ENCODE measurements at regions not wholly inside any gene's neighbourhood (a gene's known extent, or its start where the extent isn't known, plus 50 kb on each side); places are given as distances from the start of the nearest gene placed in this dataset.

GRCh38 chr13:73516731-73517130 lies 457.9 kb downstream of the KLF5 start:
- intact Hi-C loops (cut with DNase I): no loop called here
- TF ChIP-seq, protein P1, sequence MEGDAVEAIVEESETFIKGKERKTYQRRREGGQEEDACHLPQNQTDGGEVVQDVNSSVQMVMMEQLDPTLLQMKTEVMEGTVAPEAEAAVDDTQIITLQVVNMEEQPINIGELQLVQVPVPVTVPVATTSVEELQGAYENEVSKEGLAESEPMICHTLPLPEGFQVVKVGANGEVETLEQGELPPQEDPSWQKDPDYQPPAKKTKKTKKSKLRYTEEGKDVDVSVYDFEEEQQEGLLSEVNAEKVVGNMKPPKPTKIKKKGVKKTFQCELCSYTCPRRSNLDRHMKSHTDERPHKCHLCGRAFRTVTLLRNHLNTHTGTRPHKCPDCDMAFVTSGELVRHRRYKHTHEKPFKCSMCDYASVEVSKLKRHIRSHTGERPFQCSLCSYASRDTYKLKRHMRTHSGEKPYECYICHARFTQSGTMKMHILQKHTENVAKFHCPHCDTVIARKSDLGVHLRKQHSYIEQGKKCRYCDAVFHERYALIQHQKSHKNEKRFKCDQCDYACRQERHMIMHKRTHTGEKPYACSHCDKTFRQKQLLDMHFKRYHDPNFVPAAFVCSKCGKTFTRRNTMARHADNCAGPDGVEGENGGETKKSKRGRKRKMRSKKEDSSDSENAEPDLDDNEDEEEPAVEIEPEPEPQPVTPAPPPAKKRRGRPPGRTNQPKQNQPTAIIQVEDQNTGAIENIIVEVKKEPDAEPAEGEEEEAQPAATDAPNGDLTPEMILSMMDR (IDR thresholded peaks at IDR 0.05): no peak
- no peak for DNase-seq
- no peaks in the 10 kb centered on the region for H3K4me1 ChIP-seq
- H3K9me3 ChIP-seq: no peaks in the 10 kb centered on the region
- H3K9ac ChIP-seq (ENCODE audit: low read depth in 2 of 2, low read length in 2 of 2): no peak overlapping the region
- H3K27ac ChIP-seq: no peak overlapping the region
- H3K4me3 ChIP-seq: no peak overlapping the region
- H3K36me3 ChIP-seq: no peaks in the 10 kb centered on the region
- no peaks in the 10 kb centered on the region for H3K27me3 ChIP-seq

- Histone ChIP-seq H3K36me3 (no peaks in the 10 kb centered on the region), H3K4me1 (no peaks in the 10 kb centered on the region), H3K9ac (ENCODE audit: low read depth in 2 of 2, low read length in 2 of 2) (no peak overlapping the region), H3K9me3 (no peaks in the 10 kb centered on the region), H3K4me3 (no peak overlapping the region), H3K27me3 (no peaks in the 10 kb centered on the region), H3K27ac (no peak overlapping the region)
- TF ChIP-seq, protein P1 (IDR thresholded peaks at IDR 0.05): no peak
- intact Hi-C loops (cut with DNase I): no loop called here
- DNase-seq: no peak
Observed at GRCh38 chr13:73514208-73514607, 455.4 kb downstream of the KLF5 start.

DNA sequence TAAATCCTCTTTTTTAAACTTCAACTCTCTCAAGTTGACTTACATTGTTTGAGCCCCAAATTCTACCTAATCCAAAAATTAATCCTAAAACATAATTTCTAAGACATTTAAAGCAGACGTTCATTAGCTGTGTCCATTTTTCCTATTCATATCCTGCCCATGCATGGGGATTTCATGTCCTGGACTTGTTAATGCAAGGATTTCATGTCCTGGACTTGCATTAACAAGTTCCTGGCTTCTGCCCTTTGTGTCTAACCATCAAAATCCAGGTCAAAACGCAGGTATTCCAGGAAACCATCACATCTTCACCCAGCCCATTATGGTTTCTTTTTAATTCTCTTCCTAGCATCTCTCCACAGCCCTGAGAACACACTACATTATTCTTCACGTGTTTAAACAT lies 454.9 kb downstream of the KLF5 start:
- Histone ChIP-seq H3K27ac (no peak overlapping the region), H3K4me1 (no peaks in the 10 kb centered on the region), H3K4me3 (no peak overlapping the region), H3K27me3 (no peaks in the 10 kb centered on the region), H3K36me3 (no peaks in the 10 kb centered on the region), H3K9me3 (no peaks in the 10 kb centered on the region), H3K9ac (ENCODE audit: low read depth in 2 of 2, low read length in 2 of 2) (no peak overlapping the region)
- TF ChIP-seq, protein P1 (IDR thresholded peaks at IDR 0.05): no peak
- no peak for DNase-seq
- intact Hi-C loops (cut with DNase I): no loop called here

DNA sequence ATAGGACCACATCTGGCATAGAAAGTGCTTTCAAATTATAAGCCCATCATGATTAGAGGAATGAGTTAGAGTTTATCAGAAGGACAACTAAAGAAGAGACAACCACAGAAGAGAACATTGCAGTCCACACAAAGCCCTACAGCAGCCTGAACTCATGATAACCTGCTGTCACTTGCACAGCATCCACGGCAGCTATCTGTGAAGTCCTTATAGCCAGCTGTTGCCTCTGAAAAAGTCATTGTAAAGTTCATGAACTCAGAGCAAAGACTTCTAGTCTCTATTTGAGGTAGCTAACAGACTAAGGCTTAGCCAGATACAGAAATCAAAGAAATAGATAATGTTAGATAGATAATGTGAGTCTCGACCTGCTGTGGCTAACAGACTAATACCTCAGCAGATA lies 450.0 kb downstream of the KLF5 start:
- no peak overlapping the region for H3K27ac ChIP-seq
- intact Hi-C loops (cut with DNase I): no loop called here
- TF ChIP-seq, protein P1 (IDR thresholded peaks at IDR 0.05): no peak

GRCh38 chr13:73505376-73505890 lies 446.6 kb downstream of the KLF5 start:
- TF ChIP-seq, protein P1 (IDR thresholded peaks at IDR 0.05): no peak
- intact Hi-C loops (cut with DNase I): no loop called here
- no peaks in the 10 kb centered on the region for H3K9me3 ChIP-seq
- no peak overlapping the region for H3K4me3 ChIP-seq
- no peak overlapping the region for H3K9ac ChIP-seq (ENCODE audit: low read depth in 2 of 2, low read length in 2 of 2)
- no peaks in the 10 kb centered on the region for H3K27me3 ChIP-seq
- no peaks in the 10 kb centered on the region for H3K4me1 ChIP-seq
- H3K36me3 ChIP-seq: no peaks in the 10 kb centered on the region
- no peak for DNase-seq
- H3K27ac ChIP-seq: no peak overlapping the region

More for the DNA sequence above, 450.0 kb downstream of the KLF5 start:
- no peak for DNase-seq
- Histone ChIP-seq H3K9me3 (no peaks in the 10 kb centered on the region), H3K9ac (ENCODE audit: low read depth in 2 of 2, low read length in 2 of 2) (no peak overlapping the region), H3K4me1 (no peaks in the 10 kb centered on the region), H3K4me3 (no peak overlapping the region), H3K36me3 (no peaks in the 10 kb centered on the region), H3K27me3 (no peaks in the 10 kb centered on the region)

All from colonic mucosa (tissue), 4 donors.